ENCODE measurements at regions not wholly inside any gene's neighbourhood (a gene's known extent, or its start where the extent isn't known, plus 50 kb on each side); places are given as distances from the start of the nearest gene placed in this dataset.

DNA sequence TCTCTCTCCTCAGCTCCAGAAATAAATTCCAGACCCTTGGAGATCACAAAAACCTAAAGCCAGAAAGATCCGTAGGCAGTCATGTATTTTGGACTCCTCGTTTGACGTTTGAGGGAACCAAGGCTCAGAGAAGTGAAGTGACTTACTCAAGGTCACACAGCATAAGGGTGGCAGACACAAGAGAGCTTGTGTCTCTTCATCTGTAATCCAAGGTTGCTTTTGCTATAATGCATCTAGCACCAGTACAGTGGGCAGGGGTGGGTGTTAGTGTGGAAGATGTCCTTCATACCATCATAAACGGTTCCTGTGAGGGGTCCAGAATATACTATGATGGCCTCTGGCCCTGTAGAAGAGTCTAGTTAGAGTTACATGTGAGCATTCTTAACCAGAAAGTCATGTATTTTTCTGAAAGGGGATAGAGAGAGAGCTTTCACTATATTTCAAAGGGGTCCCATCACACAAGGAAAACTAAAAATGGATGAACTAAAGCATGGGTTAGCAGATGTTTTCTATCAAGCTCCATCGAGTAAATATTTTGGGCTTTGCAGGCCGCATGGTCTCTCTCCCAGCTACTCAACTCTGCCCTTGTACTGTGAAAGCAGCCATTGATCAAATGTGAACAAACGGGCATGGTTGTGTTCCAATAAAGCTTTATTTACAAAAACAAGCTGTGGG lies 144.9 kb downstream of the TOMM20 start:
- DNase-seq (no peak), ATAC-seq (ENCODE audit: low read depth) (no peak)
- peaks cover 62% of the 10 kb centered on the region for H3K4me1 Mint-ChIP-seq
- no peaks in the 10 kb centered on the region for H3K27me3 ChIP-seq (replicated peaks in 1 of 4; ENCODE audit: control extremely low read depth in 1 of 4, control insufficient read depth in 3 of 4, insufficient read depth in 4 of 4, low read length in 3 of 4)
- H3K27me3 Mint-ChIP-seq = no peaks in the 10 kb centered on the region
- no peak overlapping the region for H3K9ac ChIP-seq (ENCODE audit: low read length)
- no peak overlapping the region for H3K4me3 ChIP-seq (ENCODE audit: control extremely low read depth in 1 of 5, extremely low read depth in 1 of 5, insufficient read depth in 1 of 5, low read depth in 2 of 5, low read length in 4 of 5)
- H3K27ac ChIP-seq (ENCODE audit: low read length in 2 of 2) = no peak overlapping the region
- H3K36me3 ChIP-seq (replicated peaks in 1 of 2; ENCODE audit: control extremely low read depth in 1 of 2, control insufficient read depth in 1 of 2, extremely low read depth in 1 of 2, insufficient read depth in 2 of 2, low read length in 1 of 2) = no peaks in the 10 kb centered on the region
- H3K9me3 Mint-ChIP-seq (ENCODE audit: insufficient read depth) = no peaks in the 10 kb centered on the region
- no peaks in the 10 kb centered on the region for H3K9me3 ChIP-seq (ENCODE audit: control extremely low read depth in 1 of 3, control insufficient read depth in 2 of 3, insufficient read depth in 1 of 3, low read length in 2 of 3)
- peak overlapping the region; percentile 72 for H3K27ac Mint-ChIP-seq
- CTCF ChIA-PET = no interaction called here
- H3K79me2 ChIP-seq (ENCODE audit: control insufficient read depth, insufficient read depth, low read length) = no peaks in the 10 kb centered on the region
- TF ChIP-seq, protein P1, sequence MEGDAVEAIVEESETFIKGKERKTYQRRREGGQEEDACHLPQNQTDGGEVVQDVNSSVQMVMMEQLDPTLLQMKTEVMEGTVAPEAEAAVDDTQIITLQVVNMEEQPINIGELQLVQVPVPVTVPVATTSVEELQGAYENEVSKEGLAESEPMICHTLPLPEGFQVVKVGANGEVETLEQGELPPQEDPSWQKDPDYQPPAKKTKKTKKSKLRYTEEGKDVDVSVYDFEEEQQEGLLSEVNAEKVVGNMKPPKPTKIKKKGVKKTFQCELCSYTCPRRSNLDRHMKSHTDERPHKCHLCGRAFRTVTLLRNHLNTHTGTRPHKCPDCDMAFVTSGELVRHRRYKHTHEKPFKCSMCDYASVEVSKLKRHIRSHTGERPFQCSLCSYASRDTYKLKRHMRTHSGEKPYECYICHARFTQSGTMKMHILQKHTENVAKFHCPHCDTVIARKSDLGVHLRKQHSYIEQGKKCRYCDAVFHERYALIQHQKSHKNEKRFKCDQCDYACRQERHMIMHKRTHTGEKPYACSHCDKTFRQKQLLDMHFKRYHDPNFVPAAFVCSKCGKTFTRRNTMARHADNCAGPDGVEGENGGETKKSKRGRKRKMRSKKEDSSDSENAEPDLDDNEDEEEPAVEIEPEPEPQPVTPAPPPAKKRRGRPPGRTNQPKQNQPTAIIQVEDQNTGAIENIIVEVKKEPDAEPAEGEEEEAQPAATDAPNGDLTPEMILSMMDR (IDR thresholded peaks at IDR 0.05) = no peak
- TF ChIP-seq EZH2 (IDR thresholded peaks at IDR 0.05; ENCODE audit: borderline replicate concordance, insufficient read depth, low read depth, low read length, poor library complexity, severe bottlenecking) = no peak
- 96% methylated on average over 5 of the region's 7 CpGs for WGBS (ENCODE audit: insufficient coverage)
- H4K20me1 ChIP-seq (ENCODE audit: control insufficient read depth, insufficient read depth, low read length, poor library complexity, severe bottlenecking) = no peaks in the 10 kb centered on the region
- POLR2A ChIA-PET = interaction anchor here (0.7 kb wide), 1 partner anchor 63 kb away, joined by 5 read pairs; no protein-coding TSS in a partner anchor
- no peak overlapping the region for H2AFZ ChIP-seq (ENCODE audit: insufficient read depth, low read depth, low read length, poor library complexity, severe bottlenecking)
- no peak overlapping the region for H3K4me3 Mint-ChIP-seq
- peaks cover 49 to 56% of the 10 kb centered on the region in 2 donors for H3K4me1 ChIP-seq (ENCODE audit: control insufficient read depth in 2 of 2, insufficient read depth in 2 of 2, low read length in 2 of 2)
- intact Hi-C loops (cut with micrococcal nuclease) = no loop called here
- no peak overlapping the region for H3K4me2 ChIP-seq (replicated peaks; ENCODE audit: low read depth, low read length, poor library complexity, severe bottlenecking)

DNA sequence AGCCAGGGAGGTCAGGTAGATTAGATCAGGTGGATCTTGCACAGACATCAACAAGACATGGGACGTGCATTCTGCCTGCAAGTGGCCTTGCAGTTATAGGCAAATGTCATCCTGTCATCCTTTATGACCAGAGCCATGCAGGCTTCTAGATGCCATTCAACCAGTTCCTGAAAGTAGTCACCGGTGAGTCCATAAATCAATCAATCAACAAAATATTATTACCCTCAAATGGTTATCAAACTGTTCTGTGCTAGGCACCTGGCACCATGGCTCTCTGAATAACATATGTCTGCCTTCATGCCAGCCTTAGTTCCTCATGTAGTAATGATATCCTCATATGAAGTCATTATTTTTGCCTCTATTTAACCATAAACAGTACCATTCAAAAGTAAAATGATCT lies 146.9 kb downstream of the TOMM20 start:
- DNase-seq (no peak), ATAC-seq (ENCODE audit: low read depth) (no peak)
- intact Hi-C loops (cut with micrococcal nuclease) = no loop called here
- WGBS (ENCODE audit: insufficient coverage) = 60% methylated on average over 2 of the region's 2 CpGs
- H3K9ac ChIP-seq (ENCODE audit: low read length) = no peak overlapping the region
- Mint-ChIP-seq H3K27ac (peak overlapping the region; percentile 98), H3K4me3 (peak overlapping the region; percentile 88), H3K27me3 (no peaks in the 10 kb centered on the region), H3K9me3 (ENCODE audit: insufficient read depth) (no peaks in the 10 kb centered on the region), H3K4me1 (peaks cover 64% of the 10 kb centered on the region)
- TF ChIP-seq, protein P1 (IDR thresholded peaks at IDR 0.05) = no peak
- no peak for TF ChIP-seq EZH2 (IDR thresholded peaks at IDR 0.05; ENCODE audit: borderline replicate concordance, insufficient read depth, low read depth, low read length, poor library complexity, severe bottlenecking)
- H3K4me2 ChIP-seq (replicated peaks; ENCODE audit: low read depth, low read length, poor library complexity, severe bottlenecking) = no peak overlapping the region
- no peaks in the 10 kb centered on the region for H4K20me1 ChIP-seq (ENCODE audit: control insufficient read depth, insufficient read depth, low read length, poor library complexity, severe bottlenecking)
- H3K79me2 ChIP-seq (ENCODE audit: control insufficient read depth, insufficient read depth, low read length) = no peaks in the 10 kb centered on the region
- CTCF ChIA-PET = interaction anchor here (0.6 to 1.5 kb wide), 2 partner anchors 88 to 100 kb away, joined by 3 to 4 read pairs; no protein-coding TSS in a partner anchor
- peaks cover 50 to 62% of the 10 kb centered on the region in 2 donors for H3K4me1 ChIP-seq (ENCODE audit: control insufficient read depth in 2 of 2, insufficient read depth in 2 of 2, low read length in 2 of 2)
- H3K36me3 ChIP-seq (replicated peaks in 1 of 2; ENCODE audit: control extremely low read depth in 1 of 2, control insufficient read depth in 1 of 2, extremely low read depth in 1 of 2, insufficient read depth in 2 of 2, low read length in 1 of 2) = no peaks in the 10 kb centered on the region
- H3K27ac ChIP-seq (ENCODE audit: low read length in 2 of 2) = no peak overlapping the region
- H3K4me3 ChIP-seq (ENCODE audit: control extremely low read depth in 1 of 5, extremely low read depth in 1 of 5, insufficient read depth in 1 of 5, low read depth in 2 of 5, low read length in 4 of 5) = no peak overlapping the region
- H2AFZ ChIP-seq (ENCODE audit: insufficient read depth, low read depth, low read length, poor library complexity, severe bottlenecking) = no peak overlapping the region
- POLR2A ChIA-PET = no interaction called here
- no peaks in the 10 kb centered on the region for H3K27me3 ChIP-seq (replicated peaks in 1 of 4; ENCODE audit: control extremely low read depth in 1 of 4, control insufficient read depth in 3 of 4, insufficient read depth in 4 of 4, low read length in 3 of 4)
- no peaks in the 10 kb centered on the region for H3K9me3 ChIP-seq (ENCODE audit: control extremely low read depth in 1 of 3, control insufficient read depth in 2 of 3, insufficient read depth in 1 of 3, low read length in 2 of 3)
